GM12878 (cell line): ENCODE measurements at regions not wholly inside any gene's neighbourhood (a gene's known extent, or its start where the extent isn't known, plus 50 kb on each side); places are given as distances from the start of the nearest gene placed in this dataset.

Experiments used
- ATAC-seq: fragments of 200-7000 bp; cut with Tn5 transposase; 3 replicates; pipeline ENCODE4 v1.9.1; 2020; ENCODE audit warnings: mild to moderate bottlenecking, moderate library complexity
- BruUV-seq: library from RNA; stranded (reverse); fragments of 400-500 nt; replicated peaks from 2 replicates; lab custom pipeline; 2021; lab: Mats Ljungman, UMichigan
- CTCF ChIA-PET: fragments of 300-600 bp; sonication (Branson Sonifier 250); formaldehyde crosslinking; extraction: SDS; loops from one replicate; lab custom pipeline; 2021; ENCODE audit warnings: inconsistent platforms; lab: Yijun Ruan, JAX
- POLR2A ChIA-PET: fragments of 350-600 bp; formaldehyde crosslinking; extraction: SDS; loops from one replicate; lab custom pipeline; 2021; ENCODE audit warnings: inconsistent platforms; lab: Charles Lee
- RAD21 ChIA-PET: fragments of 300-600 bp; sonication (Branson Sonifier 250); formaldehyde crosslinking; loops from one replicate; lab custom pipeline; 2023; ENCODE audit warnings: antibody characterized with exemption; ENCODE audit not compliant: unreplicated experiment; lab: Charles Lee
- SMC1A ChIA-PET: fragments of 300-600 bp; sonication (Branson Sonifier 250); formaldehyde crosslinking; loops from one replicate; lab custom pipeline; 2023; ENCODE audit not compliant: unreplicated experiment, uncharacterized antibody; lab: Charles Lee
- DNase-seq: peaks from one replicate; pipeline ENCODE4 v3.0.0-alpha.2; 2011; ENCODE audit warnings: low read depth, low spot score
- FAIRE-seq: peaks from 3 replicates; lab custom pipeline; 2011; peaks lifted over from hg19 to GRCh38; lab: Jason Lieb, UNC
- H2AFZ ChIP-seq: 2 replicates; pipeline ENCODE4 v1.6.0; 2011; ENCODE audit warnings: low read depth, low read length, control low read depth; ENCODE audit not compliant: control insufficient read depth
- H3K27ac ChIP-seq: 2 replicates; pipeline ENCODE4 v1.5.1; 2011; ENCODE audit warnings: control low read depth; ENCODE audit not compliant: control insufficient read depth, insufficient read depth
- H3K27me3 ChIP-seq, 2 experiments: replicated peaks in 1 of 2; 2 replicates each; pipeline versions ENCODE4 v1.6.0 to v1.6.1; 2011; ENCODE audit warnings: low read length in 1 of 2; ENCODE audit not compliant: control insufficient read depth in 2 of 2, insufficient read depth in 2 of 2
- H3K36me3 ChIP-seq, 2 experiments: 2 replicates each; pipeline ENCODE4 v1.5.1; 2011; ENCODE audit warnings: low read length in 1 of 2; ENCODE audit not compliant: control insufficient read depth in 2 of 2, insufficient read depth in 2 of 2
- H3K4me1 ChIP-seq: 2 replicates; pipeline ENCODE4 v1.6.1; 2011; ENCODE audit warnings: mild to moderate bottlenecking, low read length, moderate library complexity, mixed read lengths; ENCODE audit not compliant: control insufficient read depth, insufficient read depth
- H3K4me2 ChIP-seq: 2 replicates; pipeline ENCODE4 v1.6.0; 2011; ENCODE audit warnings: control low read depth; ENCODE audit not compliant: control insufficient read depth, insufficient read depth
- H3K4me3 ChIP-seq: fragments of 200-600 bp; sonication (generic); 2 replicates; pipeline ENCODE4 v1.5.1; 2016
- H3K79me2 ChIP-seq: 2 replicates; pipeline ENCODE4 v1.6.0; 2011; ENCODE audit warnings: low read length; ENCODE audit not compliant: control insufficient read depth, insufficient read depth
- H3K9ac ChIP-seq: 2 replicates; pipeline ENCODE4 v1.8.0; 2011; ENCODE audit warnings: low read length, control low read depth, mixed read lengths; ENCODE audit not compliant: control insufficient read depth, insufficient read depth
- H3K9me3 ChIP-seq: replicated peaks from 3 replicates; pipeline ENCODE4 v1.5.1; 2011; ENCODE audit warnings: mild to moderate bottlenecking, low read length; ENCODE audit not compliant: control insufficient read depth, insufficient read depth
- H4K20me1 ChIP-seq: 2 replicates; pipeline ENCODE4 v1.6.0; 2011; ENCODE audit not compliant: control insufficient read depth, insufficient read depth
- GABPA ChIP-seq: IDR thresholded peaks from 2 replicates; pipeline ENCODE4 v1.6.1; 2014; ENCODE audit warnings: antibody characterized with exemption, low read depth, mild to moderate bottlenecking, inconsistent platforms
- HDGF ChIP-seq: fragments of 450-650 bp; IDR thresholded peaks from 2 replicates; pipeline ENCODE4 v1.6.1; 2016; ENCODE audit warnings: antibody characterized with exemption
- IKZF2 ChIP-seq, 2 experiments: fragments of 450-650 bp; IDR thresholded peaks; 2 replicates each; pipeline ENCODE4 v1.6.1; 2017; ENCODE audit warnings: mild to moderate bottlenecking in 2 of 2, moderate library complexity in 2 of 2
- MTA2 ChIP-seq: fragments of 450-650 bp; IDR thresholded peaks from 2 replicates; pipeline ENCODE4 v1.6.1; 2016; ENCODE audit warnings: low read depth, mild to moderate bottlenecking, moderate library complexity
- SPI1 ChIP-seq: IDR thresholded peaks from 2 replicates; pipeline ENCODE4 v1.6.1; 2011; ENCODE audit warnings: low read depth, mild to moderate bottlenecking, low read length, moderate library complexity, borderline replicate concordance; ENCODE audit not compliant: insufficient read depth
- WGBS: methylation state at CpG from one replicate; pipeline ENCODE4 v1.1.6; 2016; ENCODE audit warnings: low lambda C conversion rate; ENCODE audit not compliant: insufficient replicate concordance, insufficient coverage; ENCODE audit errors: missing lambda C conversion rate; 5-methylcytosine and 5-hydroxymethylcytosine counted together
- in situ Hi-C: fragments of 300-500 bp; cut with MboI; formaldehyde crosslinking; loops from 9 replicates; pipeline ENCODE4 v1.14.3; 2018; ENCODE audit warnings: mixed read lengths
- intact Hi-C: fragments of 100-400 bp; cut with micrococcal nuclease; formaldehyde crosslinking; loops from one replicate; pipeline ENCODE4 v1.14.2; 2022; ENCODE audit not compliant: unreplicated experiment
- TF ChIP-seq, protein P1 (sequence below): IDR thresholded peaks from 2 replicates; pipeline ENCODE4 v1.6.1; 2011; ENCODE audit warnings: low read depth, low read length, improper control_type of control experiment, borderline replicate concordance

DNA sequence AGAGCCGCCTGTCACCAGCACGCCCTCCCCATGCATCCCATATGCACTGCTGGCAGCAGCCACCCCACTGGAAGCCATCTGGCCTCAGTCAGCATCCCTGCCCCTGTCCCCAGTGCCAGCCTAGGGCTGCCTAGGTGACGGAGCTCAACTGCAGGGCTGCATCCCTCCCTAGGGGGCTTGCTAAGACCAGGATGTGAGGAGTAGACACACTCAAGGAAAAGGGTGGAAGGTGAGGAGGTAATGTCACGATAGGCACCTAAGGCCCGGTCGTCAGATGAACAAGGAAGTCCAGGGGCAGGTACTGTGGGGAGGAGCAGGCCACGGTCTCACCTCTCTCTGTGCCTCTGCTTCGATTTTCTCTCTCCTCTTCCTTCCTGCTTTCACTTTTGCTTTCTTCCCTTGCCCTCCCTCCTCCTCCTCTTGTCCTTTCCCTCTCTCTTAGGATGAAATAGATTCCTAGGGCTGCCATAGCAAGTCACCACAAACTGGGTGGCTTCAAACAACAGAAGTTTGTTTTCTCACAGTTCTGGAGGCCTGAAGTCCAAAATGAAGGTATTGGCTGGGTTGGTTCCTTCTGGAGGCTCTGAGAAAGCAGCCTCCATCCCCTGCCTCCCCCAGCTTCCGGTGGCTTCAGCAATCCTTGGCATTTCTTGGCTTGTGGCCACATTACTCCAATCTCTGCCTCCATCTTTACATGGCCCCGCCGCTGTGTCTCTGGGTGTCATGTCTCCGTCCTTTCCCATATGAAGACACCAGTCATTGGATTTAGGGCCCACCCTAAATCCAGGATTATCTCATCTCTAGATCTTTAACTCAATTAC lies 298.3 kb downstream of the SHQ1 start:
- H3K27ac ChIP-seq, result peak overlapping the region; percentile 13; the same call in 1 of the 2 replicates
- TF ChIP-seq MTA2, result 0 out of 2 replicates have a peak, but pooled peaks have one; percentile 11
- TF ChIP-seq GABPA, result no peak
- peak in 1 of 2 experiments; percentile 19; a peak in 1 of 4 replicates for TF ChIP-seq IKZF2 (IDR thresholded peaks at IDR 0.05)
- 0 out of 2 replicates have a peak, but pooled peaks have one; percentile 9 for TF ChIP-seq SPI1
- TF ChIP-seq HDGF, result peak; percentile 40; the same call in 1 of the 2 replicates
- TF ChIP-seq, protein P1, sequence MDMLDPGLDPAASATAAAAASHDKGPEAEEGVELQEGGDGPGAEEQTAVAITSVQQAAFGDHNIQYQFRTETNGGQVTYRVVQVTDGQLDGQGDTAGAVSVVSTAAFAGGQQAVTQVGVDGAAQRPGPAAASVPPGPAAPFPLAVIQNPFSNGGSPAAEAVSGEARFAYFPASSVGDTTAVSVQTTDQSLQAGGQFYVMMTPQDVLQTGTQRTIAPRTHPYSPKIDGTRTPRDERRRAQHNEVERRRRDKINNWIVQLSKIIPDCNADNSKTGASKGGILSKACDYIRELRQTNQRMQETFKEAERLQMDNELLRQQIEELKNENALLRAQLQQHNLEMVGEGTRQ, result no peak
- TF ChIP-seq, all 136 proteins: peak for 4
- ChIA-PET CTCF (interaction anchor here (1.0 kb wide), 1 partner anchor 10 kb away, joined by 3 read pairs; no protein-coding TSS in a partner anchor), SMC1A (interaction anchor here (0.8 to 1.5 kb wide), 4 partner anchors 11 to 77 kb away, joined by 3 read pairs; no protein-coding TSS in a partner anchor), RAD21 (interaction anchor here (0.9 kb wide), 1 partner anchor 13 kb away, joined by 7 read pairs; no protein-coding TSS in a partner anchor), POLR2A (no interaction called here)
- peak; percentile 74 for ATAC-seq
- no peaks in the 10 kb centered on the region for H4K20me1 ChIP-seq
- H3K4me2 ChIP-seq, result peak overlapping the region; percentile 72
- H2AFZ ChIP-seq, result peak overlapping the region; percentile 92
- peak overlapping the region; percentile 37; the same call in 1 of the 2 replicates for H3K4me3 ChIP-seq
- H3K4me1 ChIP-seq, result peaks cover 9% of the 10 kb centered on the region
- intact Hi-C loops (no loop called here), in situ Hi-C loops (no loop called here)
- no peaks in the 10 kb centered on the region for H3K9me3 ChIP-seq
- no peak overlapping the region; the same call in 1 of the 2 replicates for H3K9ac ChIP-seq
- H3K36me3 ChIP-seq, result no peaks in the 10 kb centered on the region
- FAIRE-seq, result peak; percentile 7
- H3K27me3 ChIP-seq, result no peaks in the 10 kb centered on the region
- no peak for DNase-seq
- no TSS peak for BruUV-seq
- 46% methylated on average over 12 of the region's 12 CpGs for WGBS
- no peaks in the 10 kb centered on the region for H3K79me2 ChIP-seq
